GM23248 (cell line): ENCODE measurements at regions not wholly inside any gene's neighbourhood (a gene's known extent, or its start where the extent isn't known, plus 50 kb on each side); places are given as distances from the start of the nearest gene placed in this dataset.

Source experiments
- DNase-seq: peaks from one replicate; pipeline ENCODE4 v3.0.0-alpha.2; 2015
- H2AFZ ChIP-seq: fragments of 200-600 bp; sonication (generic); 2 replicates; pipeline ENCODE4 v1.6.1; 2016; ENCODE audit warnings: antibody characterized with exemption
- H3F3A ChIP-seq: fragments of 200-600 bp; sonication (generic); 2 replicates; pipeline ENCODE4 v1.6.1; 2016; ENCODE audit warnings: mild to moderate bottlenecking, antibody characterized with exemption, mixed run types; ENCODE audit not compliant: insufficient read depth
- H3K27ac ChIP-seq: fragments of 200-600 bp; sonication (generic); 2 replicates; pipeline ENCODE4 v1.5.1; 2016; ENCODE audit warnings: mild to moderate bottlenecking
- H3K27me3 ChIP-seq: fragments of 200-600 bp; sonication (generic); replicated peaks from 2 replicates; pipeline ENCODE4 v1.6.1; 2016; ENCODE audit warnings: mild to moderate bottlenecking; ENCODE audit not compliant: insufficient read depth
- H3K36me3 ChIP-seq: fragments of 200-600 bp; sonication (generic); 2 replicates; pipeline ENCODE4 v1.6.1; 2016; ENCODE audit warnings: low read depth, mild to moderate bottlenecking
- H3K4me1 ChIP-seq: fragments of 200-600 bp; sonication (generic); 2 replicates; pipeline ENCODE4 v1.6.1; 2016; ENCODE audit warnings: mild to moderate bottlenecking; ENCODE audit not compliant: insufficient read depth
- H3K4me2 ChIP-seq: fragments of 200-600 bp; sonication (generic); one replicate; pipeline ENCODE4 v1.6.1; 2016; ENCODE audit warnings: mild to moderate bottlenecking; ENCODE audit not compliant: unreplicated experiment
- H3K4me3 ChIP-seq: fragments of 200-600 bp; sonication (generic); 2 replicates; pipeline ENCODE4 v1.5.1; 2016; ENCODE audit warnings: mild to moderate bottlenecking
- H3K79me2 ChIP-seq: fragments of 200-600 bp; sonication (generic); 2 replicates; pipeline ENCODE4 v1.6.1; 2016; ENCODE audit warnings: mild to moderate bottlenecking; ENCODE audit not compliant: insufficient read depth
- H3K9ac ChIP-seq: fragments of 200-600 bp; sonication (generic); 2 replicates; pipeline ENCODE4 v1.6.1; 2016; ENCODE audit warnings: mild to moderate bottlenecking
- H3K9me2 ChIP-seq: fragments of 200-600 bp; sonication (generic); 2 replicates; pipeline ENCODE4 v1.6.1; 2016; ENCODE audit warnings: mixed run types, mild to moderate bottlenecking, moderate library complexity; ENCODE audit not compliant: insufficient read depth
- H3K9me3 ChIP-seq: fragments of 200-600 bp; sonication (generic); one replicate; pipeline ENCODE4 v1.6.1; 2017; ENCODE audit warnings: low read depth
- H4K20me1 ChIP-seq: fragments of 200-600 bp; sonication (generic); 2 replicates; pipeline ENCODE4 v1.6.0; 2016; ENCODE audit not compliant: insufficient read depth
- EZH2 ChIP-seq: fragments of 200-600 bp; sonication (generic); IDR thresholded peaks from 2 replicates; pipeline ENCODE4 v1.6.1; 2018; ENCODE audit warnings: antibody characterized with exemption, mild to moderate bottlenecking; ENCODE audit not compliant: insufficient read depth, poor library complexity, severe bottlenecking
- EZH2phosphoT487 ChIP-seq: fragments of 200-600 bp; sonication (generic); IDR thresholded peaks from 2 replicates; pipeline ENCODE4 v1.6.1; 2018; ENCODE audit warnings: antibody characterized with exemption, moderate library complexity, mild to moderate bottlenecking, low read depth; ENCODE audit not compliant: insufficient read depth
- WGBS, 2 experiments: methylation state at CpG; one replicate each; pipeline ENCODE4 v1.1.6; 2015 to 2017; ENCODE audit warnings: low lambda C conversion rate in 2 of 2, low coverage in 1 of 2; ENCODE audit errors: missing lambda C conversion rate in 2 of 2; 5-methylcytosine and 5-hydroxymethylcytosine counted together
- in situ Hi-C: fragments of 300-500 bp; cut with MboI; formaldehyde crosslinking; loops from 2 replicates; pipeline ENCODE4 v1.15.0; 2020

DNA sequence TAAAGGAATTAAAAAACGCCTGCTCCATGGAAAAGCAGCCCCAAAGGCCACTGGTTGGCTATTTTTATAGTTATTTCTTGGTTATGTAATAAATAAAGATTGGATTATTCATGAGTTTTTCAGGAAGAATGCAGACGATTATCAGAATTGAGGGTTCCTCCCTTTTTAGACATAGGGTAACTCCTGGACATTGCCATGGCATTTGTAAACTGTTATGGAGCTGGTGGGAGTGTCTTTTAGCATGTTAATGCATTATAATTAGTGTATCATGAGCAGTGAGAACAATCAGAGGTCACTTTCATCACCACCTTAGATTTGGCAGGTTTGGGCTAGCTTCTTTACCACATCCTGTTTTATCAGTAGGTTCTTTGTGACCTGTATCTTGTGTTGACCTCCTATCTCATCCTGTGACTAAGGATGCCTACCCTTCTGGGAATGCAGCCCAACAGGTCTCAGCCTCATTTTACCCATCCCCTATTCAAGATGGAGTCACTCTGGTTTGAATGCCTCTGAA is 728.7 kb downstream of the GALC start:
- H3K9me2 ChIP-seq, result no peaks in the 10 kb centered on the region
- no peak for DNase-seq
- H2AFZ ChIP-seq, result no peak overlapping the region
- no peak overlapping the region for H3K4me2 ChIP-seq
- no peaks in the 10 kb centered on the region for H3K79me2 ChIP-seq
- H3K27me3 ChIP-seq, result no peaks in the 10 kb centered on the region
- in situ Hi-C loops, result no loop called here
- no peak overlapping the region for H3K4me3 ChIP-seq
- H3K4me1 ChIP-seq, result no peaks in the 10 kb centered on the region
- no peaks in the 10 kb centered on the region for H3F3A ChIP-seq
- TF ChIP-seq EZH2phosphoT487, result no peak
- TF ChIP-seq EZH2, result no peak
- H3K9ac ChIP-seq, result no peak overlapping the region
- H3K36me3 ChIP-seq, result no peaks in the 10 kb centered on the region
- H3K9me3 ChIP-seq, result no peaks in the 10 kb centered on the region
- 16 to 22% methylated on average over 2 of the region's 2 CpGs for WGBS, 2 experiments
- H3K27ac ChIP-seq, result no peak overlapping the region
- no peaks in the 10 kb centered on the region for H4K20me1 ChIP-seq

DNA sequence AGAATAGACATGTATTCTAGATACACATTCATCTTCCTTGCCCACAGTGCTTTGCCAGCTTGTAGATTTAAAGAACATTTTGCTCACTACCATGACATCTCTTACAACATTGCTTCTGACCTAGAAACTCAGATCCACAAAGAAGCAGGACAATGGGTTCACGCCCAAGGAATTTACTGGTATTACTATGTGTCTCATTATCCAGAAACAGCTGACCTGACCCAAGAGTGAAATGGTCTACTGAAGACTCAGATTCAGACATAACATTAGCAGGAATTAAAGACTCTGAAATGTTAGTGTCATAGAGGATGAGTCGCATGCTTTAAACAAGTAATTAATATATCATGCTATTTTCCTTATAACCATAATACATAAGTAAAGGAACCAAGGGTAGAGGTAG is 731.4 kb downstream of the GALC start:
- in situ Hi-C loops, result no loop called here
- no peaks in the 10 kb centered on the region for H3K9me3 ChIP-seq
- H3K4me1 ChIP-seq, result no peaks in the 10 kb centered on the region
- H3K27me3 ChIP-seq, result no peaks in the 10 kb centered on the region
- no peak overlapping the region for H3K4me3 ChIP-seq
- H4K20me1 ChIP-seq, result no peaks in the 10 kb centered on the region
- no peak overlapping the region for H2AFZ ChIP-seq
- H3K27ac ChIP-seq, result no peak overlapping the region
- H3K79me2 ChIP-seq, result no peaks in the 10 kb centered on the region
- H3F3A ChIP-seq, result no peaks in the 10 kb centered on the region
- TF ChIP-seq EZH2phosphoT487 (no peak), EZH2 (no peak)
- WGBS, 2 experiments, result 44 to 45% methylated on average over 2 of the region's 2 CpGs
- no peak overlapping the region for H3K4me2 ChIP-seq
- no peaks in the 10 kb centered on the region for H3K9me2 ChIP-seq
- no peak overlapping the region for H3K9ac ChIP-seq
- H3K36me3 ChIP-seq, result no peaks in the 10 kb centered on the region
- no peak for DNase-seq

DNA sequence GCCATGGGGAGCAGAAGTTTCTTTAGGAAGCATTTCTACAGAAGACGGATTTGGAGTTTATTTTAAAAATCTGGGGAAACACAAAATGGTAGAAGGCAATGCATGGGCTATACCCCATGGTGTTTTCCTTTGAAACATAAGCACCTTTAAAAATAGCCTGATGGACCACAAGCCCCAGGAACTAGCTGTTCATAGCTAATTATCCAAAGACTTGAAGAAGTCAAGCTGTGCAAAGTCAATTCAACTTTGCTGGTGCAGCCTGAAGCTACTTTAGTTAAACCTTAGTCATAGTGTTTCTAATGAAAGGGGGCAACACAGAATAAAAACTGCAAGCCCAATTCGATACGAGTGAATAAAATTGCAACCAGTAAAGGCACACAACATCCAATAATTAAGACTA is 732.5 kb downstream of the GALC start:
- Histone ChIP-seq H3F3A (no peaks in the 10 kb centered on the region), H3K27me3 (no peaks in the 10 kb centered on the region), H4K20me1 (no peaks in the 10 kb centered on the region), H3K9me2 (no peaks in the 10 kb centered on the region), H3K4me2 (no peak overlapping the region), H3K4me1 (no peaks in the 10 kb centered on the region), H3K9ac (no peak overlapping the region), H2AFZ (no peak overlapping the region), H3K9me3 (no peaks in the 10 kb centered on the region), H3K79me2 (no peaks in the 10 kb centered on the region), H3K36me3 (no peaks in the 10 kb centered on the region), H3K27ac (no peak overlapping the region), H3K4me3 (no peak overlapping the region)
- in situ Hi-C loops, result no loop called here
- 12 to 13% methylated on average over 3 of the region's 3 CpGs for WGBS, 2 experiments
- DNase-seq, result no peak
- TF ChIP-seq EZH2, result no peak

DNA sequence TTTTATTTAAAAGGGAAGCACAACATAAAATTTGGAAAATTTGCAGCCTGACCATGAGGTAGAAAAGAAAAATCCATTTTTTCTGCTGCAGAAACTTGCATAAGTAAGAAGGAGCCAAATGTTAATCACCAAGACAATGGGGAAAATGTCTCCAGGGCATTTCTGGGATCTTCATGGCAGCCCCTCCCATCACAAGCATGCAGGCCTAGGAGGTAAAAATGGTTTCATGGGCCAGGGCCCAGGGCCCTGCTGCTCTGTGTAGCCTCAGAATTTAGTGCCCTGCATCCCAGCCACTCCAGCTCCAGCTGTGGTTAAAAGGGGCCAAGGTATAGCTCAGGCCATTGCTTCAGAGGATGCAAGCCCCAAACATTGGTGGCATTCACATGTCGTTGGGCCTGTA is 735.6 kb downstream of the GALC start:
- H3K27me3 ChIP-seq, result no peaks in the 10 kb centered on the region
- WGBS, 2 experiments, result 0% methylated on average over 1 of the region's 1 CpG
- in situ Hi-C loops, result no loop called here
- no peaks in the 10 kb centered on the region for H3K79me2 ChIP-seq
- H3K9ac ChIP-seq, result no peak overlapping the region
- no peak for TF ChIP-seq EZH2
- TF ChIP-seq EZH2phosphoT487, result no peak
- no peak overlapping the region for H3K4me2 ChIP-seq
- no peaks in the 10 kb centered on the region for H3K9me3 ChIP-seq
- no peaks in the 10 kb centered on the region for H3K9me2 ChIP-seq
- no peaks in the 10 kb centered on the region for H4K20me1 ChIP-seq
- DNase-seq, result no peak
- H2AFZ ChIP-seq, result no peak overlapping the region
- H3K4me3 ChIP-seq, result no peak overlapping the region
- no peaks in the 10 kb centered on the region for H3K4me1 ChIP-seq
- H3F3A ChIP-seq, result no peaks in the 10 kb centered on the region
- H3K36me3 ChIP-seq, result no peaks in the 10 kb centered on the region
- H3K27ac ChIP-seq, result no peak overlapping the region

DNA sequence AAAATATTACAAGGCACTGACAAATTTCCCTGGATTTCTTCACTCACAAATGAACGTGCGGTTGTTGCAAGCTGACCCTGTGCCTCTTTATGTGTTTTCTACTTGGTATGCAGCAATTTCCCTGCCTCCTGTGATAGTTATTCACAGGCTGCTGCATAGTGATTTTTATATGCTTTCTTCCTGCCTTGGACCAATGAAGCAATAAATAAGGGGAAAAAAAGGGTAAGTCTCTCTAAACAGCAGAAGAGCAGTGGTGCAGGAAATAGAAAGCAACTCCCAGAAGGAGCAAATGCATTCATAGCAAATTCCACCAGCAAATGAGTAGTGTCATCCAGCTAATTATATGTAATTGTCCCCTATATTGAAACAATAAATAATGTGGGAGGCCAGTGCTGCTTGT is 737.9 kb downstream of the GALC start:
- no peaks in the 10 kb centered on the region for H3K9me2 ChIP-seq
- H3K4me2 ChIP-seq, result no peak overlapping the region
- no peak for TF ChIP-seq EZH2phosphoT487
- TF ChIP-seq EZH2, result no peak
- no peaks in the 10 kb centered on the region for H3F3A ChIP-seq
- no peak overlapping the region for H3K4me3 ChIP-seq
- no peaks in the 10 kb centered on the region for H3K27me3 ChIP-seq
- no peaks in the 10 kb centered on the region for H3K4me1 ChIP-seq
- no peaks in the 10 kb centered on the region for H3K9me3 ChIP-seq
- no peak overlapping the region for H3K27ac ChIP-seq
- 18 to 19% methylated on average over 2 of the region's 2 CpGs for WGBS, 2 experiments
- no peak overlapping the region for H3K9ac ChIP-seq
- no peak overlapping the region for H2AFZ ChIP-seq
- H4K20me1 ChIP-seq, result no peaks in the 10 kb centered on the region
- in situ Hi-C loops, result no loop called here
- no peaks in the 10 kb centered on the region for H3K79me2 ChIP-seq
- DNase-seq, result no peak
- no peaks in the 10 kb centered on the region for H3K36me3 ChIP-seq
